Putamen (tissue), 1 donor: ENCODE measurements at regions not wholly inside any gene's neighbourhood (a gene's known extent, or its start where the extent isn't known, plus 50 kb on each side); places are given as distances from the start of the nearest gene placed in this dataset.

Experiments
- DNase-seq: peaks from one replicate; pipeline ENCODE4 v3.0.0-alpha.2; 2016; ENCODE audit warnings: low spot score

GRCh38 chr10:31644931-31645633, 283.5 kb downstream of the ARHGAP12 start:
- no peak for DNase-seq

DNA sequence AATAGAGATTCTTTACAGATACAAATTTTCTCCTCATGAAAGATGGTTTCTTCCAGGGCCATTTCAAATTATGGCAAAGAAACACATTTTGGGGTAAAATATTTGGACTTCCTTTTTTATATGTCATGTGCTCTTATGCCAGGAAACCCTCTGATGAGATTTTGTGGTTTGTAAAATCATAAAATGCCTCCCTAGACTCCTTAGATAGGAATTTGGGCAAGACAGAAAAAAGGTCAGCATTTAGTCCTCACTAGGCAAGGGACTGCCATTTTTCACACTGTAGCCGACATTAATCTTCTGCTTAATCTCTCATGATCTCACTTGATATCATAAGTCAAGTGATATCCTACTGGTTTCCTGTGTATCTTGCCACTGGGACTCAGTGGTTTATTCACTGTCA, 286.4 kb downstream of the ARHGAP12 start:
- DNase-seq = no peak

DNA sequence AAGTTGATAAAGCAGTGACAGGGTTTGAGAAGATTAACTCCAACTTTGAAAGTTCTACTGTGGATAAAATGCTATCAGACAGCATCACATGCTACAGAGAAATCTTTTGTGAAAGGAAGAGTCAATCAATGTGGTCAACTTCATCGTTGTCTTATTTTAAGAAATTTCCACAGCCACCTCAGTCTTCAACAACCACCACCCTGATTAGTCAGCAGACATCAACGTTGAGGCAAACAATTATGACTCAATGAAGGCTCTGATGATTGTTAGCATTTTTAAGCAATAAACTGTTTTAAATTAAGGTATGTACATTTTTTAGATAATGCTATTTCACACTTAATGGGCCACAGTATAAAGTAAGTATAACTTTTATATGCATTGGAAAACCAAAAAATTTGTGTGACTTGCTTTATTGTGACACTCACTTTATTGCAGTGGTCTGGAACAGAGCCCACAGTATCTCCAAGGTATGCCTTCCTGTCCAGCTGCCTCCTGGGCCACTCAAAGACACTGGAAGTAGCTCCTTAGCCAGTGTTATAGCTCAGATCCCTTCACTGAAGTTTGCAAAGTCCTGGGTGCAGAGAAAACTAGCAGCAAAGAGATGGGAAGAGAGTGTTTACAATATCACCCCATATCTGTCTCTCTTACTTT, 293.1 kb downstream of the ARHGAP12 start:
- DNase-seq = no peak

DNA sequence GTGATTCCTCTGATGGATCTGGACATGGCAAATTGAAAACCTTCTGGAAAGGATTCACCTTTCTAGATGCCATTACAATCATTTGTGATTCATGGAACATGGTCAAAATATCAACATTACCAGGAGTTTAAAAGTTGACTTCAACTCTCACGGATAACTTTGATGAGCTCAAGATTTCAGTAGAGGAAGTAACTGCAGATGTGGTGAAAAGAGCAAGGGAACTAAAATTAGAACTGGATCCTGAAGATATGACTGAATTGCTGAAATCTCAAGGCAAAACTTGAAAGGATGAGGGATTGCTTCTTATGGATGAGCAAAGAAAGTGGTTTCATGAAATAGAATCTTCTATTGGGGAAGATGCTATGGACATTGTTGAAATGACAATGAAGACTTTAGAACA, 293.6 kb downstream of the ARHGAP12 start:
- no peak for DNase-seq

DNA sequence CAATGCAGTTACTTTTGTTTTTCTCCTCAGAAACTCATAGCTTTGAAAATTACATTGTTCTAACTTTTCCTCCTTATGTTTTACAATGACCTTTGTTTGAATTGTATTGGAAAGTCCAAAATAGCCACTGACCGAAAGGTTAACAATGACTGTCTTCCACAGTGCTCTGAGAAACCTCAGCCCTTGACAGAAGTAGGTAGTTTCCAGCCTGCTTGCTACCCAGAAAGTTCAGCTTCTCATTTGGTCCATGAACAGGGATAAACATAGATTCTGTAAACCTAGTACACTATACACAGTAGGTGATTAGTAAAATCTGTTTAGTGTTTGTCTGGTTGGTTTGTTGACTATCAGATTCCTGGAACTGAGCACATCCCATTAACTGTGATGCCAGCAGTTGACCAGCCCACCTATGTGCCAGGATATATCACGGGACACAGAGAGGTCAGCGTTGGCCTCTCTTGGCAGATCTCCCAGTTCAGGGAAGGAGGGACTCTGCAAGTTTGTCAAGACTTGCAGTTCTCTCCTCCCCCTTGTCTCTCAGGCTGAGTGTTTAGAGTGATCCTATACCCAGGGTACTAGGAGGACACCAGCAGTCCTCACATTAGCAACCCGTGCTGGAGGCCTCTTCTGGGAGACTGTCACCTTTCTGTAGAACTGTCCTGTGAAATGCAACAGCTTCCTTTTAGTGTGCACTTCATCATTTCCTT, 297.6 kb downstream of the ARHGAP12 start:
- no peak for DNase-seq

GRCh38 chr10:31625566-31625965, 303.1 kb downstream of the ARHGAP12 start:
- no peak for DNase-seq

GRCh38 chr10:31624611-31625010, 304.0 kb downstream of the ARHGAP12 start:
- DNase-seq = no peak

GRCh38 chr10:31623947-31624346, 304.7 kb downstream of the ARHGAP12 start:
- no peak for DNase-seq

DNA sequence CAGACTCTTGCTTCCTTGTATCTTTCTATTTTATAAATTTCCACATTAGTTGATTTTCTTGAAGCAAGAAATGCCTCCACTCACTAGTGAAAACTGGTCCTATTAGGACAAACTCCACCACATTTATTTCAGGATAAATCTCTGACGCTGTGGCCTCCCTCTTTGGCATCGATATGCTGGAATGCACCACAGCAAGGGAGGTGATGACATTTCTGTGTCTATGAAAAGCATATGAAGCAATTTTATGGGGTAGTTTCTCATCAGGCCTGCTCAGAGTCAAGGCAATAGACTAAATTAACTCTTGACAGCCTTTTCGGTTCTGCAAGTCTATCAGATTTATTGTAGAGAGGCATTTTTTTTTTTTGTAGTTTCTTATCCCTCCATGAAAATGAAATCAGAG, 304.4 kb downstream of the ZEB1 start:
- no peak for DNase-seq

- DNase-seq = no peak
Observed at GRCh38 chr10:31622978-31623377, 304.0 kb downstream of the ZEB1 start.

DNA sequence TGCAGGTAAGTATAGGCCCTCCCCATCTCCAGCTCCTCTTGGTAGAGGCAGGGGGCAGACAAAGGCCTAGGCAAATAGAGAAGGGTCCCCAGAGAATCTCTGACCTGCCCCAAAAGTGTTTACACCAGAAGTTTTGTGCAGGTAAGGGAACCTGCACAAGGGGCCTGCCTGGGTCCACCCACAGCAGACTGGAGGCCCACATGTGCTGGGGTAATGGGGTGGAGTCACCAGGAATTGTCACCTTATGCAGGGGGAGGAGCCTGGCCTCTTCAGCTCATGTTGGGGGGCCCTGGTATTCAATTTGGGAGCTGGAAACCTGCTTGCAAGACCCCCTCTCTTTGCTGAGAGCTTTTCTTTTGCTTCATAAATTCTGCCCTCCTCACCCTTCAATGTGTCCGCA, 302.7 kb downstream of the ZEB1 start:
- DNase-seq = no peak

GRCh38 chr10:31620226-31621151, 301.5 kb downstream of the ZEB1 start:
- DNase-seq = no peak

GRCh38 chr10:31619531-31620061, 300.6 kb downstream of the ZEB1 start:
- no peak for DNase-seq

GRCh38 chr10:31618541-31619291, 299.7 kb downstream of the ZEB1 start:
- DNase-seq = no peak

DNA sequence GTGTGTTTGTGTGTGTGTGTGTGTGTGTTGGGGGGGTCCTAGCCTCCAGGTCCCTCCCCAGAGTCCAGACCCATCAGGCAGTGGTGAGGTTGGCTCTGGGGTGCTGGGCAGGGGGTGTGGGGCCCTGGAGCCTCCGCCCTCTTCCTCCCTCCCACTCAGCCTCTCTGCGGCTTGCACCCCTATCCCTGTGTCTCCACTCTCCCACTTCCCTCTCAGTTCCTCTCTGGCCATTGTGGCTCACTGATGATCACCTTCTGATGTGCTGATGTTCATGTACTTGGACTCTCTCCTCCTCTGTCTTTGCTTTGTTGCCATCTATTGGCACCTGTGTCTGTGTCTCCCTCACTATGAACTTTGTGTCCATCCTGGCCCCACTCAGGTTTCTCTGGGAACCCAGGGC, 298.7 kb downstream of the ZEB1 start:
- DNase-seq = no peak

GRCh38 chr10:31617133-31617532, 298.1 kb downstream of the ZEB1 start:
- DNase-seq = no peak

DNA sequence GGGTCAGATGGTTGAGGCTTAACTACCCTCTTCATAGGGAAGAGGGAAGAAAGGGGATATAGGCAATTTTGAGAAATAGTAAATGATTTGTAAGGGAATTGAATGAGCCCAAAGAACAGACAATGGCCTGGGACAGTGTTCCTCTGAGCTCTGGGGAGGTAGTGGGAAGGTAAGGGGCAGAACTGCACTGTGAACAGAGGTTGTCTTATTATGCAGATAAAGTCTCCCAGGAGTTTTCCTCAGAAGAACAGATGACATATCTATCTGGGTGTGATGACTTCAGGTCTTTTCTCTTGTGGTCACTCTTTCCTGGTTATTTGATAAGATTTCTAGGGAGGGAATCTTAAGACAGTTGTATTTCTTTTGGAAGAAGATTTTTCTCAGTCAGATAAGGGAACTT, 296.1 kb downstream of the ZEB1 start:
- DNase-seq = no peak

GRCh38 chr10:31614611-31615010, 295.6 kb downstream of the ZEB1 start:
- no peak for DNase-seq

DNA sequence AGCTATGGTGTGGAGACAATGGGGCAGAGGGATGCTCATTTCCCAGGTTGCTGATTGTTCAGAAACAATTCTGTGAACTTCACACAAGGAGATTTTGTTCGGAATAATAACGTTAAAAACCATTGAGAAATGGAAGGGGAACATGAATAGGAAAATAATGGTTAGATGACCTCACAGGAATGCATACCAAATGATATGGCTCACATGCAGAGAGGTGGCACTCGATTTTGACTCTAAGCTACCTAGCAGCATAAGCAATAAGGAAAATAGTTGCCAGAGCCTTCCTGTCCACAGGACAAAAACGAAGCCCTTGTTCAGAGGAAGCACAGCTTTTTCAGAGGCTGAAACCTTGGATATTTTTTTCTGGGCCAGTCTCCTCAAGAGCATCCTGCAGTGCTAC, 293.1 kb downstream of the ZEB1 start:
- DNase-seq = no peak

- no peak for DNase-seq
Observed at GRCh38 chr10:31611161-31611560, 292.1 kb downstream of the ZEB1 start.

DNA sequence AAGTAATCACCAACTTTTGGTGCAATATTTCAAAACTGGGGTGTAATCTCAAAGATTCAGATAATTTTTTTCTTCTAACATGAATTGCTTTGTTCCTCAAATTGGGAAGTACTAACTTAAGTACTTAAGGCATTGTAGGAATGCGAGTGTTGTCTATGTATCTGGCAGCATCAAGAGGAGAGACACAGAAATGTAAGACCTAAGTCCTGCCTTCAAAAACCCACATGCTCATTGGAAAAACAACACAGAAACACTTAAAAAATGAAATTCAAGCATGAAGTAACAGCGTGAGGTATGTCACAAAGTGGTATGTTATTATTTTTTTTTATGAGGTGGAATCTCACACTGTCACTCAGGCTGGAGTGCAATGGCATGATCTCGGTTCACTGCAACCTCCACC, 288.5 kb downstream of the ZEB1 start:
- DNase-seq = no peak
